NCI-H82 treated with DMSO at 0.1 percent for 48 hours (cell line): ENCODE measurements at regions not wholly inside any gene's neighbourhood (a gene's known extent, or its start where the extent isn't known, plus 50 kb on each side); places are given as distances from the start of the nearest gene placed in this dataset.

Experiments used
- DNase-seq: peaks from one replicate; lab custom pipeline; 2025; ENCODE audit not compliant: unreplicated experiment; lab: John Stamatoyannopoulos, UW

DNA sequence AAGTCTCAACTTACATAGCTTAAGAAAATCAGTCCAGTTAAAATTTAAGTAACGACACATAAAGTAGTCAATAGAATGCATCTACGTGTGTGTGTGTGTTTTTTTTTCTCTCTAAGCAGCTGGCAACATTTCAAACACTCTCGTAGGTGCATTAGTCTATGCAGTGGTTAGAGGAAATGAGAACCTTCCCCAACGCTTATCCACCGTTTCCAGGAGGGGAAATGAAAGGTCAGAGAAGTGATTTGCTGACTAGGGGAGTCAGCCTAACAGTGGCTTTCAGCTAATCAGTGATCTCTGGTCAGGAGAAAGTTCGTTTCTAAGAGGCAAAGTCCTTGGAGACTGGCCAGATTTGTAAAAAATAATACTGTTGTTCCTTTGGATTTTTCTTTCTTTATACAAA lies 806.6 kb downstream of the C6orf118 start:
- DNase-seq = no peak

DNA sequence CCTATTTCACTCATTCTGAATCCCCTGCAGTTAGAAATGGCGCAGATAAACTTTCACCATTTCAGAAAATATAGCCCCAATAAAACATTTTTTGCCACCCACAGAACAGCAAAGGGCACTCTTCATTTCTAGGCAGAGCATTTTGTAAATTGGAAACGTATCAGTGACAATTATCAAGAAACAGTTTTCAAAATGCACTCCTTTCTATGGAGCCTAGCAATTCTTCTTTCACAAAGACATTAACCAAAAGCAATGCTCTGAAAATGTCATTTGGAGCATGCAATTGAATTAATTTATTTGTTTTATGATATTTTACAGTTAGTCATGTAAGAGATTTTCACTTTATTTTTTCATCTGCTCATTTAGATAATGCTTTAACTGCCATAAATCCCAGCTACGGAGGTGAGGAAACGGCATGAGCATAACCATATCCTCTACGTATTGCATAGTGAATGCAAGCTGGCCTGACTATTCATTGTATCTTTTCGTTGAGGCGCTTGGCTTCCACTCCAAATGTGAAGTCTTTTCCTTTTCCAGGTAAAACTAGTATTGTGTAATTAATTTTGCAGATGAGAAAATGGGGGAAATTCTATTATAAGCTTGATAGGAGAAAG lies 813.4 kb downstream of the C6orf118 start:
- DNase-seq = no peak

DNA sequence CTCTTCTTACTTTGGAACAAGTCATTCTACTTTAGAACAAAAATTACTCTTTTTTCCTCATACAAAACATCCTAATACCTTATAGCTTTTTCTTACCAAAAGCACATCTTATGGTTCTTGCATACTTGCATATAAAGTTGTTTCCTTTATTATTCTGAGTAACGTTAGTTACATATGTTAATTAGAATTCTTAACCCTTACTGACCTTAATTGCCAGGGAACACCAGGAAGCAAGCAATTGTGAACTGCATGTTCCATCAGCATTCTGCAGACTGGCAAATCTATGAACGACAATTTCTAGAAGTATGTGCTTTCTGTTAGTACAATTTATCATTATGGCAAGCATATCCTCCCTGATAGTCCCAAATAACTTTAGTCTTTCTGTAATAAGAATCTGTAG lies 831.0 kb downstream of the C6orf118 start:
- DNase-seq = no peak

DNA sequence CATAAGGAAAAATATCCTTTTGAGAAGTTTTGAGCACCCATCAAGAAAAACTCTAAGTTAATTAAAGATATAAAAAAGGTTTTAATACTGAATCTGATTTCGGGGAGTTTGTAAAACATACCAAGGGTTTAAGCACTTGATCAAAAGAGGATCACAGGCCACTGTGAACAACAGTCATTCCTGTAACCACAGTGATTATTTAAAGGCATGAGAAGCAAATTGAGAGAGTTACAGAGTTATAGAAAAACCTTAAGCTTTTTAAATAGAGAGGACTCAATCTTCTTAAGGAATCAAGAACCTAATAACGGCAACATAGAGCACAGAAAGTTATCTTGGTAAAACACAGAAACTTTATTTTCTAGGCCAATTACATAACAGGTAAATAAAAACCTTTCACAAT lies 831.6 kb downstream of the C6orf118 start:
- DNase-seq = no peak

DNA sequence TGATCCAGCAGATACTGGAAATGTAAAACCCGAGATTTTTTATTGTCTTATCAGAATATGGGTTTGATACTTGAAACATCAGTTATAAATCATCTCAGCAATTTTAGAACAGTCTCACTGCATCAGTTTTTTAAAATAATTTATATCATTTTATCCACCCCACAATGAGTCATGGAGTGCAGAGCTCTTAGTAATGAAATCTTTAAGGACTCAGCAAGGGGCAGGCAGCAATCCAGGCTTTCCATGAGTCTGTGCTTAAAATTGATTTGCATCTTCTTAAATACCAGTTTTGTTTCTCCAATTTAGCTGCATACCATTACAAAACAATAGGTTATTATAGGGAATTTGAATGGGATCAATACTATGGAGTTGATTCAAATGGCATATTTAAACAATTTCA lies 832.3 kb downstream of the C6orf118 start:
- no peak for DNase-seq

DNA sequence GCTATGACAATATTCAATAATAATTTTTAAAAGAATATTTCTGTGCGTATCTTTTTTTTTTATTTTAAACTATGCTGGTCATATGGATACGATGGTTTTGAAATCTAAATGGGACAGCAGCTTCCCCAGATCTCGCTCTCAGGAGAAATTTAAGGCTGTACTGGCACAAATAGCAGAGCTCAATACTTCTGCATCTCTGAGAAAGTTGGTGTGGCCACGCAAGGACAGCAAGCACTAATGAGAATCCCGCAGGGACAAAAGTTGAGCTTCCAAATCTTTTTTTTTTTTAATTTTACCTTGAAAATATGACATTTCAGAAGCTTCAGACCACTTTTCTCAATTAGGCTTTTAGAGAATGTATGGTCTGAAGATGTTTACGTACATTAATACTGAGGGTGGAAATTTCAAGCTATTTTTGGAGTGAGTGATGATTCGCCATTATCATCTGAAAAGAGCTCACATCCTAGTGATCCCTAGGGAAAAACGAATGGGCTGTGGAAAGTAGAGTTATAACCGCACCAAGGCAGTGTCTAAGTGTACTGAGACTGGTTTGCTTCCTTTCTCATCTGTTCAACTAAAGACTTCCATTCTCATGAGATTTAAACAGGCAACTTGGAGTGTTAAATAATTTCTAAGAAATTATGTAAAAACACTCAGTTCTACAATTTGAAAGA lies 840.0 kb downstream of the C6orf118 start:
- DNase-seq = no peak

DNA sequence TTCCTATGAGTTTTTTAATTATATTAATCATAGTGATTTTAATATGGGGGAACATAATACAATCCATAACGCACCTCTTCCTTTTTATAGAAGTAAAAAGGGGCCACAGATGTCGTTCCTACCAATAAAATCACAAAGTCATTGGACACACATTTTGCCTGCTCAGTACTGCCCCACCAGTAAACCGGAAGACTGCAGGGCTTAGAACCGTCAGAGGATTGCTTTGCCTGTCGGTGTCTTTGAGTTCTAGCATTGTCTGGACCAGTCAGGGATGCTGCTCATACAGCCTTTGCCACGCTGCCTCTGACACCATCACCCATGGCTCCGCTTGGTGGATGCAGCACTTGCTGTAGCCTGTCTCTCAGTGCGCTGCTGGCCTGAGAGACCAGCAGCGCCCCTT lies 853.6 kb downstream of the C6orf118 start:
- no peak for DNase-seq

DNA sequence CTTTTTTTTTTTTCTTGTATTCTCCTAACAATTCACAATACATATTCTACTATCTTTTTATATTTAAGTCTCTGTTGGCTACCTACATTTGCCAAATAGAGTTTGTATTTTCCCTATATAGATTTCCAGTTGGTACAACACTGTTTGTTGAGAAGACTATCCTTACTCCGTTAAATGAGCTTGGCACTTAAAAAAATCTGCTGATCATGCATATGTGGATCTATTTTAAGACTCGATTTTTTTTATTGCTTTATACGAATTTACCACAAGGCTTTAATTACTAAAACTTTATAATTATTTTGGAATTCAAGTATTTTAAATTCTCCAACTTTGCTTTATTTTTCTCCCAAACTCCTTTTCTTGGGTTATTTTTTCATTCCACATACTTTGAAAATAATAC lies 855.6 kb downstream of the C6orf118 start:
- no peak for DNase-seq

DNA sequence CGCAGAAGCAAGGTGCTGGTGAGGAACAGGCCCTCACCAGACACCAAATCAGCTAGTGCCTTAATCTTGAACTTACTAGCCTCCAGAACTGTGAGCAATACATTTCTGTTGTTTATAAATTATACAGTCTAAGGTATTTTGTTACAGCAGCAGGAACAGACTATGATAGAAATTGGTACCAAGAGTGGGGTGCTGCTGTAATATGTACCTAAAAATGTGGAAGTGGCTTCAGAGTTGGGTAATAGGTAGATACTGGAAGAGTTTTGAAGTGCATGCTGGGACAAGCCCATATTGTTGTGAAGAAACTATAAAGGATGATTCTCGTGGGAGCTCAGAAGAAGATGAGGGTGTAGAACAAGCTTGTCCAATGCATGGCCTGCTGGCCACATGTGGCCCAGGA lies 866.8 kb downstream of the C6orf118 start:
- no peak for DNase-seq

DNA sequence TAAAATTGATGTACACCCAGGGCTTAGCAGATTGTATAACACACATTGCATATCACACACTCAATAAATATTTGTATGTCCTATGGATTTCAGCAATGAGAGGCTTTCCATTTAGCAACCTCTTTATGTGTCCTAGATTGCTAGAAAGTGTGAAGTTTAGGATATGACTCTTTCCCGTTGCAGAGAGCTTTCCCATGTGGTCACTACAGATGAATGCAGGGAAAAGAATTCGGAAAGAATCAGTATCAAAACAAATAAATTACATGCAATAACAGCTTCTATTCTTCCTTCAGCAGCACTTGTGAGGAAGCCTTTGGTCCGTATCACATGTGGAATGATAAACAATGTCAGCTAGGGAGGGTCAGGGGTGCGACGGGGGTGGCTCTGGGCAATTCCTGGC lies 870.1 kb downstream of the C6orf118 start:
- no peak for DNase-seq

DNA sequence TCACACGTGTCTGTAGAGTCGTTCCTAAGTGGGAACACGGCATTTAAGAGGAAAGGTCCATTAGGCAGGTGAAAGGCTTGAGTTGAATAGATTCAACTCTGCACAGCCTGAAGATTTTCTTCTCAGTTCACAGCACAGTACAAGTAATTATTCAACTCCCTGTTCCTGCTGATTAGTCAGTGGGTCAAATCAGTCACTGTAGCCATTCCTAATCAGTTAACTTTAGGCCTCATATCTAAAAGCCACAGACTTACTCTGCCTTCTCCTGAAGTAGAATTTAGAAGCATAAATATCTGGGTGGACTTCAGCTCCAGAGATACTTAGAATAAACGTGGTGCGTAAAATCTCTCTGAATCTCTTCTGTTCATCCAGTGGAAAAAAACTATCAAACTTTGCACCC lies 872.4 kb downstream of the C6orf118 start:
- DNase-seq = no peak

DNA sequence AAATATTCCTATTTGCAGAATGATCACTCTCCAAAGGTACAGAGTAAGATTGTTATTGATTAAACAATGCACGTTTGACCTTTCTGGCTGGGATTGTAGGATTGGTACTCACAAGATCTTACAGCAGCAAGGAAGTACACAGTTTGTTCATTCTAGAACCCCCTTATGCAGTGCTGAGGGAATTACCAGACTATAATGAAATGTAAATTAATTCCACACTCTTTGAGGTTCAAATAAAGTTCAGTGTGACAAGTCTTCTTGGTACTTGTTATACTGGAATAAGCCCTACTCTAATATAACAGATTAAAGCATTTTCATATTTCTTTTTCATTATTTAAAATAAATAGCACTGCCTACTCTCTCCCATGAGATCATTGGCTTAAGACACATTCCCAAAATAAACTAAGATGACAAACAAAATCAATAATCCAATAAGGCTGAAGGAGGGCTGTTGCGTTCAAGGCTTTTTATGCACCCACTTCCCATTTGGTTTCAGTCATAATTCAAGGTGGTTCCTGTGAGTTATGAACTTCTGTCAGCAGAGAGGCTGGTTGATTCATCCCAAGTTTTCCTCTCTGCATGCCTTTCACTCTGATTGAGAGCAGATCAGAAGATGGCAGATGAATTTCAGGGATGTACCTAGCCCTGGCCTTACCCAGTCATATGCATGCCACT lies 881.5 kb downstream of the C6orf118 start:
- DNase-seq = no peak

DNA sequence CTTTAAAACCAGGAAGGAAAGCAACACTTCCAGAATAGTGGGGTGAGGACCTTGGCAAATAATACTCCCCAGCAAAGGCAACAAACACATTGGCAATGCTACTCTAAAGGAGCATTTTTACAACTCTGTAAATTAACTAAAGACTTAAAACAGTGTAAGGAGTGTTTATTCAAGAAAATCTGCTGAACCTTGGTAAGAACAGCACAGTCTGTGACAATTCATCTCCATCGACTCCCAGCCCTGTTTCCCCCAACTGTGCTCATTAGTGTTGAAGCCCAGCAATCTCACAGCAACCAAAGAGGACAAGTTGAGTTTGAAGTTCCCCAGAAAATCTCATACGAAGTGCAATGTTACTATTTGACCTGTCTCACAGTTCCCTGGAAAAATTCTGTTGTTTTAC lies 884.9 kb downstream of the C6orf118 start:
- DNase-seq = no peak

DNA sequence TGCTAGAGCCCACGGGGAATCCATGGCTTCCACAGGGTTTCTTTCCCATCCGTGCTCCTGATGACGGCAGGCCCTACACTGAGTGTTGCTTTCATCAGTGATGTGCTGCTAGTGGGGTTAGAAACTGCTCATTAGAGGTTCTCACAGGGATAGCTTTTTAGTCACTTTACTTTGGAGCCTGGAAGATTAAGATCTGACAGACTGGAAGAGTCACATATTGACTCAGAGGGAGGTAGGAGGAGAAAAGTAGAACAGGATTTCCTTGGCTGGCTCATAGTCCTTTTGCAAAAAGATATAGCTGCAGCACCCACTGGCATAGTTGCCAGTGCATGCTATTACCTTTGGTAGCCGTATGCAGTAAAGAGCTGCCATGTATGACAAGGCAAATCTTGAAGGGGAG lies 890.3 kb downstream of the C6orf118 start:
- DNase-seq = no peak

DNA sequence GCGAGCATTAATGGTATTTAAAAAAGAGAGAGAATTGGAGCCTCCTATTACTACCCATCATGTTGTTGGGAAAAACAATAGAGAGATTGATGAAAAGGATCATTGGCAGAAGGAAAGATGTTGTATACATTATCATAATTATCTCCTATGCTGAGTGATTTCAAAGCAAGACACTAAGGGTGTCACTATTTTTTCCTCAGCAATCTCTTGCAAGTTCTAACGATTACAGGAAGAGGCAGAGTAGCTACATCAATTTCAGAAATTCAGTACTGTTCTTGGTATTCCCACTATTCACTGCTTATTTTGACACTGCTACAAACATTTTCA lies 891.2 kb downstream of the C6orf118 start:
- DNase-seq = no peak

DNA sequence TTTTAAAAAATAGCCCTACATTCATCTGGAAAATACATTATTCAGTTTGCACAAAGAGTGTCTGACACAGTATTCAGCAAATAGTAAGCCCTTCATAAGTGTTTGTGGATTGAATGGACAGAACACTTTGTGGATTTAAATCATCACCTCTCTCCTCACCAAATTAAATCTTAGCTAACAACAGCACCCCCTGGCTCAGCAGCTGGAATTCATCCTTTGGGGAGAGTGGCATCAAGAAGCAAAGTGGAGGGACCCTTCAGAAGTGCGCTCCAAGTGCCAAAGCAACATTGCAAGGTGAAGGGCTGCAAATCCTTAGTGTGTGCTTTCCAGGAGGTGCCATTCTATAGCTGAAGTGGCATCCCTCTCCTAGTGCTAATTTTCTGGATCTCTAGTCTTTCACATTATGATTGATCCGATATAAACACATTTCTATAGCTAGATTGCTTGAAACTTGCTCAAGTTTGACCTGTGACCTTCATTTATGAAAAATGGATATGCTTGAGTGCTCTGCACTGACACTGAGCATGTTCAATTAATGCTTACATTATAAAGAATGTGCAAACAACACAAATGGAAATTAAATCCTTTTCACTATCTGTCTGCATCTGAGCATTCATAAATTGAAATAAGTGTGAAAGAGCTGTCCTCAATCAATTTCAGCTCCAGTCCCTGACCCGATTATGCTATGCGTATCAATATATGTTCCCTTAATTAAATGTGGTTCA lies 891.7 kb downstream of the C6orf118 start:
- DNase-seq = no peak

DNA sequence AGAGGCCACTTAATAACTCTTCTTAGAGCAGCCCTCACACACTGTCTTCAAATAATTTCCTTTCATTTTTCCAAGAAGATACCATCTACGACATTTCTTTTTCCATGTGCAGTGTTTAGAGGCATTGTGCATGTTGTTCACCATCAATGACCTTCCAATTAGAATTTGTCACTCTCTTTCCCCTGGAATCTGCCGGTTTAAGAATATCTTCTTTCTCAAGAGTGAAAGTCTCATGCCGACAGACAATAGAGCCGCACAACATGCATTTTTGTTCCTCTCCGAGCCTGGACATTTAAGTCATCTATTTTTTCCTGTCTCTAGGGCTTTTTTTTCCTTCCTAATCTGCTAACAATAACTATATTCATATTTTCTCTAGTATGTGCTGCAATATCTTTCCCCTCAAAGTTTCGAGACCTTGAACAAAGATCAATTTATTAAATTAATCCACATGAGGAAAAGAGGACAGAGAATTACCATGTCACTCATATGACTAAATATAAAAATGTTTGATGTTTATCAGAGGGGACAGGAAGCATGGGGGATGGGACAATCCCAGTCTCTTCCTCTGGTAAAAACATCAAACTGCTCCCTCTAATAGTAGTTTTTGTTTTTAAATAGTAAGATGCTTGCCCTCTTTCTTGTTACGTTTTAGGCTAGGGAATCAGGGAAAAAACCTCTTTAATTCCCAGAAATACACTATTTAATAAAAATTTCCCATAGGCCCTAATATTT lies 893.4 kb downstream of the C6orf118 start:
- DNase-seq = no peak

DNA sequence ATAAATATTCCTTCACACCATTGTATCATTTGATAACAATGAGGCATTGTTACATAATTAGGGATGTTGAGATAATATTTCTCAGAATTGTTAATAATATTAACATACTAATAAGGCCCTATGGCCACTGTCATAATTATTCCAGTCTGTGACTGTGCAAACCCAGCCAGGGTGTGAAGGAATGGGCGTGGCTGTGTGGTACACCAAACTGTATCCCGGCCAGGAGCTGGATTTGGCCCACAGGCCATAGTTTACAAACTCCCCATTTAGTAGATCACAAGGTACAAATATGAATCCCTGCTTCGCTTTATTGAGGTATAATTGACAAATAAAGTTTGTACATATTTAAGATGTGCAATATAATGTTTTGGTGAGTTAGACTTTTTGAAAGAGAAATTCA lies 894.7 kb downstream of the C6orf118 start:
- no peak for DNase-seq

DNA sequence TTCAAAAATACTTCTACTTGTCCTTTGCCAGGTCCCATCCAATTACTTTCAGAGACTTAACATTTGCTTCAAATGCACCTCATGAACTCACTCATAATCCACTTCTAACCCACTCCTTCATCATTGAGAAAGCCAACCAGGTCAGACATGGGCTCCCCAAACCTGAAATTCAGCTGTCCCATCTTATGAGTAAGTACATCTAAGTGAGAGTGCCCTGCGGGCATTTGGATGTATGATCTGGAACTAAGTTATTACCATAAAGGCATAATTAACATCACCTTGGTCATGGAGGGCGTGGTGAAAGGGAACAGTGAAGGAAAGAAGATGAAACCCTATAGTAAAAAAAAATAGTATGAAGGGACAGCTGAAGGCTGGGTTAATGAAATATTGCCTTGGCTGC lies 896.8 kb downstream of the C6orf118 start:
- no peak for DNase-seq

DNA sequence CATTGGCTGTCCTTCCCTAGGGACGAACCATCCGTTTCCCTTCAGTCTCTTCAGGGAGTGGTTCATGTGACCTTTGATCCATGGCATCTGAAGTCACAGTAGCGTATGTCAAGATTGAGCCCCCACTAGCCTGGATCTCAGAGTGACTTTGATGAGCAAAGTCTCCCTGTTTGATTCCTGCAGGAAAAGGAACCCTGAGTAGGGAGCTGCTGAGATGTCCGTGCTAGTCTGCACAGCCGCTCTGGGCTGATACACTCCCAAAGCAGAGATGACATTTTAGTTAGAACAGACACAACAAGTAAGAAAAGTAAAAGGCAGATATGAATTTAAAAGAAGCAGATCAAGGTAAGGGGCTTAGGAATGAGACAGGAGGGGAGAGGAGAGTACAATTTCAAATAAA lies 899.4 kb downstream of the C6orf118 start:
- no peak for DNase-seq

DNA sequence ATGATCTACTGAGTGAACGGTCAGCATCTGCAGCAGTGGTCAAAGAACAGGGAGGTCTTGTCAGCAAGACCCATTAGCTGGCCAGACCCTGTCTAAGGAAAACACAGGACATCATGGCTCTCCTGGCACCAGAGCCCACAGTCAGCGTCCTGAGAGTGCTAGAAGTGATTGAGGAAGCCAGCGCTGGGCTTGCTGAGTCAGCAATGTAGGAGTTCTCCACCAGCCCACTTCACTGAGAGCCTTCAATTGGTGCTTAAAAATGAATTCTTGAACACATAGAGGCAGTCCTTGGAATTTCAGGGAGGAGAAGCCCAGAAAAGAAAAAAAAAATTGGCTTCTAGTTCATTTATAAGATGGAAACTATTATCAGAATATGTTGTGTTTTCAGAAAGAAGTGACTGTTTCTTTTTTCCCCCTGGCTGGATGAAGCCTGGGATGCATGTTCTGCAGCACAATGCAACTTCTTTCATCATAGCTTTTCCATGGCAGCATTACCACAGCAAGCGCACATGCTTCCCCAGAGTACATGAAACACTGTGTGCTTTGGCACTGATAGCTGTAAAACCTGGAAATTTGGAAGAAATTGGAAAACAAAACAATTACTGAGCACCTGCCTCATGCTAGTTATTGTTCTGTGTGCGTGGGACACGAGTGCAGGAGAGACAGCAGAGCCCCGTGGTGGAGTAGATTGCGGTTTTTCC lies 899.9 kb downstream of the C6orf118 start:
- DNase-seq = no peak
